ENCODE measurements at regions not wholly inside any gene's neighbourhood (a gene's known extent, or its start where the extent isn't known, plus 50 kb on each side); places are given as distances from the start of the nearest gene placed in this dataset.
"Not testable (repeated sequence)": the region's sequence is repeated elsewhere in the genome, so short reads cannot be mapped to it uniquely, and the experiment has no call there.

DNA sequence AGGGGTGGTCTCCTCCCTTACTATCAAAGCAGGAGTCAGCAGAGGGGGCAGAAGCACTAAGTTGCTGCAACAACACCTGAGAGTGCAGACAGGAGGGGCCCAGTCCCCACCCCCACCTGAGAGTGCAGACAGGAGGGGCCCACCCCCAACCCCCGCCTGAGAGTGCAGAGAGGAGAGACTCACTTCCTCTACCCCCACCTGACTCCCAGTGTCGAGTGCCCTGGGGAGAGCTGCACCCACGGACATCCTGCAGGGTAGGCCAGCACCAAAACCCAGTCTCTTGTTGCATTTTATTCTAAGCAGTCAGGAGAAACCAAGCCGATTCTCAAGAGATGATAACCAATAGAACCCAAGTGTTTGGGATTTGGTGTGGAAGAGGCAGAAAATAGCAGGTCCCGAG lies 78.4 kb downstream of the NAPG start:
- in situ Hi-C loops (cut with MboI): no loop called here
- TF ChIP-seq EZH2phosphoT487 (IDR thresholded peaks at IDR 0.05; ENCODE audit: insufficient read depth, low read depth) (no peak), EZH2 (IDR thresholded peaks at IDR 0.05; ENCODE audit: insufficient read depth, poor library complexity, severe bottlenecking) (no peak)
- 54 to 58% methylated on average over 3 to 5 of the region's 5 CpGs for WGBS, 2 experiments (ENCODE audit: low coverage in 1 of 2, low lambda C conversion rate in 2 of 2, missing lambda C conversion rate in 2 of 2)
- Histone ChIP-seq H3K27me3 (replicated peaks; ENCODE audit: insufficient read depth) (no peaks in the 10 kb centered on the region), H4K20me1 (ENCODE audit: insufficient read depth) (no peaks in the 10 kb centered on the region), H3K4me3 (no peak overlapping the region), H3K9me3 (ENCODE audit: low read depth) (no peaks in the 10 kb centered on the region), H3K36me3 (ENCODE audit: low read depth) (no peaks in the 10 kb centered on the region), H2AFZ (no peak overlapping the region), H3K4me2 (ENCODE audit: unreplicated experiment) (no peak overlapping the region), H3F3A (ENCODE audit: insufficient read depth) (no peaks in the 10 kb centered on the region), H3K4me1 (ENCODE audit: insufficient read depth) (no peaks in the 10 kb centered on the region), H3K79me2 (ENCODE audit: insufficient read depth) (no peaks in the 10 kb centered on the region), H3K9me2 (ENCODE audit: insufficient read depth) (no peaks in the 10 kb centered on the region), H3K9ac (no peak overlapping the region), H3K27ac (no peak overlapping the region)
- DNase-seq: no peak

DNA sequence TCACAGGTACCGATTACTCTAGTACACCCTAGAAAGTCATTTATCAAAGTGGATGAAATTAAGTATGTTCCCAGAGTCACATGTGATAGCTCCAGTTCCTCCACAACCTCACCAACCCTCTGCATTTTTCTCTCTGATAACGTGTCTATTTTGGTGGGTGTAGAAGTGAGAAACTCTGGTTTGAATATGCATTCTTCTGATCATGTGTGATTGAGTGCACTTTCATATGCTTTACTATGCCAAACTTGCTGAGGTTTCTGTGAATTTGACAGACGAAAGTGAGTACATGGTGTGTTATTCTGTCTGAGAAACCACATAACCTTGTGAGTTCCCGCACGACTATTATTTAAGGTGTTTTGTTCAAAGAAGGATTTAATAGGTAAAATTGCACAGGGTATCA lies 81.1 kb downstream of the NAPG start:
- in situ Hi-C loops (cut with MboI): loop anchor here (5.0 kb wide), 1 partner anchor 1620 kb away; no protein-coding TSS in a partner anchor
- 48 to 54% methylated on average over 5 of the region's 5 CpGs for WGBS, 2 experiments (ENCODE audit: low coverage in 1 of 2, low lambda C conversion rate in 2 of 2, missing lambda C conversion rate in 2 of 2)
- H3K9me2 ChIP-seq (ENCODE audit: insufficient read depth): not testable (repeated sequence)

DNA sequence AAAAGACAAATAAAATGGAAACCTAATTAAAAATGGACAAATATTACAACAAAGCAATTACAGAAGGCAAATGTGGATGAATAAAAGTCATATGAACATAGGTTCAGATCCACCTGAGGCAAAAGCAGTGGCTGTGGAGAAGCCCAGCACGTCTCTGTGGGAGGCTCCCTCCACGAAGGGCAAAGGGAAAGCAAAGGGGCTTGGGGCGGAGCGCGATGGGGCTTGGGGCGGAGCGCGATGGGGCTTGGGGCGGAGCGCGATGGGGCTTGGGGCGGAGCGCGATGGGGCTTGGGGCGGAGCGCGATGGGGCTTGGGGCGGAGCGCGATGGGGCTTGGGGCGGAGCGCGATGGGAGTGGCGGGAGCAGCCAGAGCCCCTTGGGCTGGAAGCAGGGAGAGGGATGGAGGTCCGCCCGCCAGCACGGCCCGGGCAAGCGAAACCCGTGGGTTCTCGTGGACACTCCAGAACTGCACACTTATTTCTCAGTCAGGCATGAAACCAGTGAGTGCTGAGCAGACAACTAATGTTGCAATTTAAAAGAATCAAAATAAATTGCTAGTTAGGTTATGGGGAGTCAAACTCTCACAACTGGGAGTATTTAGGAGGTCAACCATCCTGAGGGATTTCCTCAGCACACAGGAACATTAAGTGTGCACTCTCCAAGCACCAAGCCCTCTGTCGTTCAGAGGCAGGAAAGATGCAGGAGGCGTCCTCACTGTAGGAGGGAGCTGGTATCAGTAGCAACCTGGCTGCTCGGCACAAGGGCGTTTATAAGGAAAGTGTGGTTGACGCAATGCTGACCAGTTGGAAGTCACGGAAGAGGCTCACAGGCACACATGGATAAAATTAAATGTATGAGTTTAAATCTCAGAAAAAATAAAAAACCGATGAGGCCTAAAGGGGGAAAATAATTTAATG lies 81.8 kb downstream of the NAPG start:
- H3K36me3 ChIP-seq (ENCODE audit: low read depth); H3K9ac ChIP-seq; H3K9me2 ChIP-seq (ENCODE audit: insufficient read depth); H3K27me3 ChIP-seq (replicated peaks; ENCODE audit: insufficient read depth); H3K4me1 ChIP-seq (ENCODE audit: insufficient read depth); H4K20me1 ChIP-seq (ENCODE audit: insufficient read depth); H3K4me2 ChIP-seq (ENCODE audit: unreplicated experiment); DNase-seq; H3K9me3 ChIP-seq (ENCODE audit: low read depth); H3K79me2 ChIP-seq (ENCODE audit: insufficient read depth); H3F3A ChIP-seq (ENCODE audit: insufficient read depth); H3K4me3 ChIP-seq; H2AFZ ChIP-seq; H3K27ac ChIP-seq: not testable (repeated sequence)
- 37 to 81% methylated on average over 7 to 30 of the region's 38 CpGs for WGBS, 2 experiments (ENCODE audit: low coverage in 1 of 2, low lambda C conversion rate in 2 of 2, missing lambda C conversion rate in 2 of 2)
- in situ Hi-C loops (cut with MboI): loop anchor here (5.0 kb wide), 1 partner anchor 1620 kb away; no protein-coding TSS in a partner anchor

More for the DNA sequence above, 81.1 kb downstream of the NAPG start:
- H3K4me2 ChIP-seq (ENCODE audit: unreplicated experiment); H4K20me1 ChIP-seq (ENCODE audit: insufficient read depth); H3F3A ChIP-seq (ENCODE audit: insufficient read depth); H3K4me1 ChIP-seq (ENCODE audit: insufficient read depth); H3K27me3 ChIP-seq (replicated peaks; ENCODE audit: insufficient read depth); H3K9me3 ChIP-seq (ENCODE audit: low read depth); H3K79me2 ChIP-seq (ENCODE audit: insufficient read depth); H3K9ac ChIP-seq; DNase-seq; H2AFZ ChIP-seq; H3K4me3 ChIP-seq; H3K27ac ChIP-seq; H3K36me3 ChIP-seq (ENCODE audit: low read depth): not testable (repeated sequence)

DNA sequence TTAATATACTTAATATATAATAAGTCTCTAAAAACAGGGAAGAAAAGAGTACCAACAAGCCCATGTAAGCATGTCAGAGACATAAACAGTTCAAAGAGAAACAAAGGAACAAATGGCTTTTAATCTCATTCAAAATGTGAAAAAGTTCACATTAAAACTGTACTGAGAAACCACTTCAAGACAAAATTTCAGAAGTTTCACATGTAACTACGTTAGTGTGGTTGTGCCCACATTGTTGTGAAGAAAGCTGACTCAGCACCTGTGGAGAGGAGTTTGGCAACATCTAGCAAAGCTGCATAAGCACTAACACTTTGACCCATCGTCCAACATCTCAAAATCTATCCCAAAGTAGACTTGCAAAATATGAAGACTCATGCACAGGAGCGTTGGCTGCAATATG lies 82.6 kb downstream of the NAPG start:
- not testable (repeated sequence) for DNase-seq; H3K4me1 ChIP-seq (ENCODE audit: insufficient read depth); H3K9ac ChIP-seq; H3K79me2 ChIP-seq (ENCODE audit: insufficient read depth); H3K4me3 ChIP-seq; H2AFZ ChIP-seq; H3K27ac ChIP-seq; H3K36me3 ChIP-seq (ENCODE audit: low read depth); H3F3A ChIP-seq (ENCODE audit: insufficient read depth); H4K20me1 ChIP-seq (ENCODE audit: insufficient read depth); H3K4me2 ChIP-seq (ENCODE audit: unreplicated experiment); H3K9me3 ChIP-seq (ENCODE audit: low read depth); H3K27me3 ChIP-seq (replicated peaks; ENCODE audit: insufficient read depth); H3K9me2 ChIP-seq (ENCODE audit: insufficient read depth)
- WGBS, 2 experiments (ENCODE audit: low coverage in 1 of 2, low lambda C conversion rate in 2 of 2, missing lambda C conversion rate in 2 of 2): 55 to 56% methylated on average over 3 of the region's 3 CpGs
- in situ Hi-C loops (cut with MboI): loop anchor here (5.0 kb wide), 1 partner anchor 1619 kb away; no protein-coding TSS in a partner anchor

DNA sequence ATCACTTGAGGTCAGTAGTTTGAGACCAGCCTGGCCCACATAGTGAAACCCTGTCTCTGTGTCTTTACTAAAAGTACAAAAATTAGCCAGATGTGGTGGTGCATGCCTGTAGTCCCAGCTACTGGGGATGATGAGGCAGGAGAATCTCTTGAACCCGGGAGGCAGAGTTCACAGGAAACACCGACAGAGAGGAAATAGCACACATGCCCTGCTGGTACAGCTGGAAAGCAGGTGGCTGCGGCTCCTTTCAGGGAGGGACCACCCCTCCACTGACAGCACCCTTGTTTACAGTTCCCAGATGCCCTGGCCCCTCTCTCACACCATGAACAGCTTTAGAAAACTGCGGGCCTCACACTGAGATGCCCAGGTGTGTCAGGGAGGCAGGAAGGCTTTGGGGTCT lies 83.2 kb downstream of the NAPG start:
- not testable (repeated sequence) for H3F3A ChIP-seq (ENCODE audit: insufficient read depth); H2AFZ ChIP-seq; H3K4me2 ChIP-seq (ENCODE audit: unreplicated experiment); H4K20me1 ChIP-seq (ENCODE audit: insufficient read depth); H3K27ac ChIP-seq; H3K9ac ChIP-seq; DNase-seq; H3K4me3 ChIP-seq; H3K79me2 ChIP-seq (ENCODE audit: insufficient read depth); H3K27me3 ChIP-seq (replicated peaks; ENCODE audit: insufficient read depth); H3K9me3 ChIP-seq (ENCODE audit: low read depth); H3K9me2 ChIP-seq (ENCODE audit: insufficient read depth); H3K4me1 ChIP-seq (ENCODE audit: insufficient read depth); H3K36me3 ChIP-seq (ENCODE audit: low read depth)
- in situ Hi-C loops (cut with MboI): loop anchor here (5.0 kb wide), 1 partner anchor 1618 kb away; no protein-coding TSS in a partner anchor
- WGBS, 2 experiments (ENCODE audit: low coverage in 1 of 2, low lambda C conversion rate in 2 of 2, missing lambda C conversion rate in 2 of 2): 15 to 18% methylated on average over 4 of the region's 4 CpGs

DNA sequence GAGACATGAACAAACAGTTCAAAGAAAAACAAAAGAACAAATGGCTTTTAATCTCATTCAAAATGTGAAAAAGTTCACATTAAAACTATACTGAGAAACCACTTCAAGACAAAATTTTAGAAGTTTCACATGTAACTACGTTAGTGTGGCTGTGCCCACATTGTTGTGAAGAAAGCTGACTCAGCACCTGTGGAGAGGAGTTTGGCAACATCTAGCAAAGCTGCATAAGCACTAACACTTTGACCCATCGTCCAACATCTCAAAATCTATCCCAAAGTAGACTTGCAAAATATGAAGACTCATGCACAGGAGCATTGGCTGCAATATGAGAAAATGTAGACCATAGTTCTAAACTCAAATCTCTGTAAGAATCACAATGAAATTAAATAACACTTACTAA lies 87.4 kb downstream of the NAPG start:
- H4K20me1 ChIP-seq (ENCODE audit: insufficient read depth); H3K36me3 ChIP-seq (ENCODE audit: low read depth); H3K9ac ChIP-seq; DNase-seq; H3K27ac ChIP-seq; H3K4me3 ChIP-seq; H3K79me2 ChIP-seq (ENCODE audit: insufficient read depth); in situ Hi-C loops (cut with MboI); H3K9me3 ChIP-seq (ENCODE audit: low read depth); H3F3A ChIP-seq (ENCODE audit: insufficient read depth); H3K27me3 ChIP-seq (replicated peaks; ENCODE audit: insufficient read depth); H3K4me1 ChIP-seq (ENCODE audit: insufficient read depth); H3K4me2 ChIP-seq (ENCODE audit: unreplicated experiment); H2AFZ ChIP-seq; H3K9me2 ChIP-seq (ENCODE audit: insufficient read depth): not testable (repeated sequence)
- WGBS, 2 experiments (ENCODE audit: low coverage in 1 of 2, low lambda C conversion rate in 2 of 2, missing lambda C conversion rate in 2 of 2): 67 to 69% methylated on average over 2 of the region's 2 CpGs

DNA sequence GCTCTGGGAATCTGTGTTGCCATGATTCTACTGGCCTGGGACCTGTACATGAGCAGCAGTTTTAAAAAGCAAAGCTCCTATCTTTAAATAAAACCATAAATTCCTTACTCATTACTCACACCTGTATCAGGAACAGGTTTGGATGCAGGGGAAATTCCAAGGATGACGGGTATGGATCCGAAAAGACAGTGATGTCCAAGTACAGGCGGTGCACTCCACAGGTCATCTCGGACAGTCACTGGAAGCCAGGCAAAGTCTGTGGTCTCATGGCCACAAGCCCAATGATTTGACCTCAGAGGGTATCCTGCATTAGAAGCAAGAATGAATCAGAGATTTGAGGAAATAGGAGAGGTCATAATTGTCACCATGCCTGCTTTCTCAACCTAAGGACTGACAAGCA lies 90.9 kb downstream of the NAPG start:
- H4K20me1 ChIP-seq (ENCODE audit: insufficient read depth); in situ Hi-C loops (cut with MboI); H3K4me1 ChIP-seq (ENCODE audit: insufficient read depth); H3K9ac ChIP-seq; DNase-seq; H3K27ac ChIP-seq; H3K4me2 ChIP-seq (ENCODE audit: unreplicated experiment); H3K36me3 ChIP-seq (ENCODE audit: low read depth); H3K27me3 ChIP-seq (replicated peaks; ENCODE audit: insufficient read depth); H2AFZ ChIP-seq; H3K9me3 ChIP-seq (ENCODE audit: low read depth); H3K4me3 ChIP-seq; H3K9me2 ChIP-seq (ENCODE audit: insufficient read depth); H3F3A ChIP-seq (ENCODE audit: insufficient read depth); H3K79me2 ChIP-seq (ENCODE audit: insufficient read depth): not testable (repeated sequence)
- WGBS, 2 experiments (ENCODE audit: low coverage in 1 of 2, low lambda C conversion rate in 2 of 2, missing lambda C conversion rate in 2 of 2): 64 to 71% methylated on average over 4 of the region's 4 CpGs

Data from GM23248 (cell line).